Progenitor cell of endocrine pancreas (in vitro differentiated cells): ENCODE measurements at regions not wholly inside any gene's neighbourhood (a gene's known extent, or its start where the extent isn't known, plus 50 kb on each side); places are given as distances from the start of the nearest gene placed in this dataset.

Source experiments
- DNase-seq: peaks from one replicate; pipeline ENCODE4 v3.0.0; 2021; ENCODE audit warnings: low spot score; ENCODE audit not compliant: unreplicated experiment
- H3K27ac Mint-ChIP-seq: 2 replicates; pipeline ENCODE4 v1.8.0; 2021; ENCODE audit warnings: mild to moderate bottlenecking, moderate library complexity, mixed read lengths
- H3K27me3 Mint-ChIP-seq: 2 replicates; pipeline ENCODE4 v1.8.0; 2021; ENCODE audit warnings: mixed read lengths
- H3K36me3 Mint-ChIP-seq: 2 replicates; pipeline ENCODE4 v1.8.0; 2022; ENCODE audit warnings: mixed read lengths; ENCODE audit not compliant: insufficient read depth
- H3K4me1 Mint-ChIP-seq: 2 replicates; pipeline ENCODE4 v1.8.0; 2021; ENCODE audit warnings: low read depth, mixed read lengths
- H3K4me3 Mint-ChIP-seq: 2 replicates; pipeline ENCODE4 v1.8.0; 2021; ENCODE audit warnings: low read depth, mild to moderate bottlenecking, moderate library complexity, mixed read lengths
- H3K9me3 Mint-ChIP-seq: 2 replicates; pipeline ENCODE4 v1.8.0; 2021; ENCODE audit warnings: low read depth, mixed read lengths
- TF ChIP-seq, protein P1 (sequence below): fragments of 200-600 bp; sonication (generic); IDR thresholded peaks from one replicate; pipeline ENCODE4 v1.5.0; 2021; ENCODE audit warnings: antibody characterized with exemption, mild to moderate bottlenecking; ENCODE audit not compliant: unreplicated experiment

DNA sequence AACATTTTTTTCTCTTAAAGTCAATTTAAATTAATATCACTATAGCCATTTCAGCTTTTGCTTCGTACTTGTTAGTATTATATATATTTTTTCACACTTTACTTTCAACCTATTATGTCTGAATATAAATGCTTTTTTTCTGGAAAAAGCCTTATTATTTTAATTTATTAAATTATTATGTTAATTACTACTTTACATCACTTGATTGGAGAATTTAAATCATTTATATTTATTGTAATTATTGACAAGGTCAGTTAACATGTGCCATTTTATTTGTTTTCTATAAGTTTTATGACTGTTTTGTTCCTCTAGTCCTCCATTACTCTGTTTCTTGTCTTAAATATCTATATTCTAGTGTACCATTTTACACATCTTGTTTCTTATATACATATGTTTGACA, 1333.4 kb upstream of the MIR17HG start:
- Mint-ChIP-seq H3K36me3 (no peaks in the 10 kb centered on the region), H3K27ac (no peak overlapping the region), H3K9me3 (no peaks in the 10 kb centered on the region), H3K4me1 (no peaks in the 10 kb centered on the region), H3K4me3 (no peak overlapping the region), H3K27me3 (no peaks in the 10 kb centered on the region)
- DNase-seq = no peak
- TF ChIP-seq, protein P1, sequence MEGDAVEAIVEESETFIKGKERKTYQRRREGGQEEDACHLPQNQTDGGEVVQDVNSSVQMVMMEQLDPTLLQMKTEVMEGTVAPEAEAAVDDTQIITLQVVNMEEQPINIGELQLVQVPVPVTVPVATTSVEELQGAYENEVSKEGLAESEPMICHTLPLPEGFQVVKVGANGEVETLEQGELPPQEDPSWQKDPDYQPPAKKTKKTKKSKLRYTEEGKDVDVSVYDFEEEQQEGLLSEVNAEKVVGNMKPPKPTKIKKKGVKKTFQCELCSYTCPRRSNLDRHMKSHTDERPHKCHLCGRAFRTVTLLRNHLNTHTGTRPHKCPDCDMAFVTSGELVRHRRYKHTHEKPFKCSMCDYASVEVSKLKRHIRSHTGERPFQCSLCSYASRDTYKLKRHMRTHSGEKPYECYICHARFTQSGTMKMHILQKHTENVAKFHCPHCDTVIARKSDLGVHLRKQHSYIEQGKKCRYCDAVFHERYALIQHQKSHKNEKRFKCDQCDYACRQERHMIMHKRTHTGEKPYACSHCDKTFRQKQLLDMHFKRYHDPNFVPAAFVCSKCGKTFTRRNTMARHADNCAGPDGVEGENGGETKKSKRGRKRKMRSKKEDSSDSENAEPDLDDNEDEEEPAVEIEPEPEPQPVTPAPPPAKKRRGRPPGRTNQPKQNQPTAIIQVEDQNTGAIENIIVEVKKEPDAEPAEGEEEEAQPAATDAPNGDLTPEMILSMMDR = no peak

DNA sequence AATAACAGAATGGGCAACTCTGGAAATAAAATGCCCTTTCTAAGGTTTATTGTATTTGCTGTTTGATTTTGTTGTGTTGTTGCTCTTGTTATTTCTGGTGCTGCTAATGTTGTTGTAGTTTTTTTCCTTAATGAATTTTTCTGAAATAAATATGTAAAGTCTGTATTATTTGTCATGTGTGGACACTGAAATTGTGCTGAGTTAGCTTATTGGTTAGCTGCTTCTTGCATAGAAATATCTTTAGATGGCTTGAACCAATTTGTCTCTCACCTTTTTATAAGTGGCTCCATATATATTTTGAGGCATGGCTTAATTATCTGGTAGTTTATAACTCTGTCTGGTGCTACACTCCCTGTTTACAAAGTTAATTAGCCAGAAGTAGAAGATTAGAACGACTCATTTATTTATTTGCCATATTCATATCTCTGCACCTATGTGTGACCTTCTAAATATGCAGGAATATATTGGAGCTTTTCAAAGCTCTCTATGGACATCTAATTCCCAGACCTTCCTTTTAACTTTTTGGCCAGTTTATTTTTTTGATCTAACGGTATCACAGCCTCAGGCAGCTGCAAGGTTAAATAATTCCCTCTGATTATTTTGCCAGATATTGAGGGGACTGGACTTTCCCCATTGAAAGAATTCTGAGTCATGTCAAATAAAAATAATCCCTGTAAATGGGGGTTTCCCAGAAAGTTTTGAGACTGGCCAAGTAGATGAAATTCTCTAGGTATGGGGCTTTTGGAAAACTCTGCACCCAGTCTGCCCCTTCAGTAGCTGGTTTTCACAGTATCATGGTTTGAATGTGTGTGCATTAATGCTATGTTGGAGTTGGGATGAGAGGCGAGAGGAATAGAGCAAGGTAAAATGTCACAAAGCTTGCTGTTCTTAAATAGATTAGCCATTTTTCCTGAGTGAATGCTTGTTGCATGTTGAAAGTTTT, 1331.7 kb upstream of the MIR17HG start:
- Mint-ChIP-seq H3K27me3 (no peaks in the 10 kb centered on the region), H3K4me3 (no peak overlapping the region), H3K9me3 (no peaks in the 10 kb centered on the region), H3K36me3 (no peaks in the 10 kb centered on the region), H3K27ac (no peak overlapping the region), H3K4me1 (no peaks in the 10 kb centered on the region)
- no peak for DNase-seq
- TF ChIP-seq, protein P1 = no peak

DNA sequence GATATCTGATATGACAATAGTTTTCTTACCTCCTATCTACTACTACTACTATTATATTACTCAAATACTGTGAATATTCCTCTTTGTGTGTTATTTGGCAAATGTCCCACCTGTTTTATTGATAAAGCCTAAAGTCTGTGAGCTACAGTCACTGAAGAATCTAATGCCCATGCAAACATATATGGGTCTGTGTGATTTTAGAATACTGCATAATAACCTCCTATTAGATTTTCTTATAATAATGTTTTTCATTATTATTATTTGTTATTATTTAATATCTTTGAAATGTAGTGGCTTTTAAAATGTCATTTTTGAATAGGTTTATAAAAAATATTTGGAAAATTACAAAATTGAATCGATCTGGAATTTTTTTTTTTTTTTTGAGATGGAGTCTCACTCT, 1330.8 kb upstream of the MIR17HG start:
- no peak overlapping the region for H3K4me3 Mint-ChIP-seq
- no peaks in the 10 kb centered on the region for H3K4me1 Mint-ChIP-seq
- TF ChIP-seq, protein P1 = no peak
- no peaks in the 10 kb centered on the region for H3K27me3 Mint-ChIP-seq
- H3K9me3 Mint-ChIP-seq = no peaks in the 10 kb centered on the region
- no peak for DNase-seq
- no peaks in the 10 kb centered on the region for H3K36me3 Mint-ChIP-seq
- H3K27ac Mint-ChIP-seq = no peak overlapping the region

DNA sequence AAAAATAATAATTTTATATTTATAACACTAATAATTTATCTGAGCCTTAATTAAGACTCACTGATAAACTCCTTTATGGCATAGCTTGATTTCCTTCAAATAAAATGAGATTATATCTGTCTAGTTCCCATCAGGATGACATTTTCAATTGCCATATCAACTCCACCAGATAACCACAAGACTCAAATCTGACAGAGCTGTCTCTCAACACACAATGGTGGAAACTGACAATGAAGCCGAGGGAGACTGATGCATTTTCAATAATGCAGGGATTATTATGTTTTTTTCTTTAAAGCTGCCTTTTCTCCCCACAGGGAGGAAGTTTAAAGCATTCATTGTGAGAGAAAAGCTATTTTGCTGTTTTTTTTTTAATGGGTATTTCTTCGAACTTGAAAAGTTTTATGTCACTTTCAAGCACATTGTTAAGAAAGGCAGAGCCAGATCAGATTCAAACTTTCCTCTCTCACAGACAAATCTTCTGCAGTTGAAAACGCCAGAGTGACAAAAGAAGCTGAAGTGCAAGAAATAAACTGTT, 1326.9 kb upstream of the MIR17HG start:
- Mint-ChIP-seq H3K4me1 (no peaks in the 10 kb centered on the region), H3K27me3 (no peaks in the 10 kb centered on the region), H3K36me3 (no peaks in the 10 kb centered on the region), H3K9me3 (no peaks in the 10 kb centered on the region), H3K4me3 (no peak overlapping the region), H3K27ac (no peak overlapping the region)
- TF ChIP-seq, protein P1 = no peak
- DNase-seq = no peak

DNA sequence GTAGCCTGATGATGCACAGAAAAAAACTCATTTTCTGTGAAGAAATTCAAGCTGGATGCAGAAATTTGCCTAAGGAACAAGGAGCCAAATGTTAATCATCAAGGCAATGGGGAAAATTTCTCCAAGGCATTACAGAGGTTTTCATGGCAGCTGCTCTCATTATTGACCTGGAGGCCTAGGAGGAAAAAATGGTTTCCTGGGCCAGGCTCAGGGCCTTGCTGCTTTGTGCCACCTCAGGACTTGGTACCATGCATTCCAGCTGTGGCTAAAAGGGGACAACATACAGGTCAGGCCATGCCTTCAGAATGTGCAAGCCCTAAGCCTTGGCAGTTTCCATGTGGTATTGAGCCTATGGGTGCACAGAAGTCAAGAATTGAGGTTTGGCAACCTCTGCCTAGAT, 1320.1 kb upstream of the MIR17HG start:
- Mint-ChIP-seq H3K4me3 (no peak overlapping the region), H3K36me3 (no peaks in the 10 kb centered on the region), H3K4me1 (no peaks in the 10 kb centered on the region), H3K27ac (no peak overlapping the region), H3K27me3 (no peaks in the 10 kb centered on the region), H3K9me3 (peaks cover 18% of the 10 kb centered on the region)
- DNase-seq = no peak
- TF ChIP-seq, protein P1 = no peak
